Natural killer cell (primary cell): ENCODE measurements at regions not wholly inside any gene's neighbourhood (a gene's known extent, or its start where the extent isn't known, plus 50 kb on each side); places are given as distances from the start of the nearest gene placed in this dataset.

ENCODE experiments used
- ATAC-seq, 3 donors: fragments of 150-1000 bp in 2 of 3; fragments of 200-7000 bp in 1 of 3; cut with Tn5 transposase; 1 replicate in 1 of 3; 2 replicates in 2 of 3; pipeline ENCODE4 v1.10.0; 2021; ENCODE audit warnings: mild to moderate bottlenecking in 2 of 3, moderate library complexity in 2 of 3
- DNase-seq, 2 donors: peaks; one replicate each; pipeline versions ENCODE4 v3.0.0 to v3.0.0-alpha.2; 2013 to 2021; ENCODE audit warnings: mixed read lengths in 1 of 2
- H3K27ac ChIP-seq: one replicate; pipeline ENCODE4 v1.5.1; 2013; ENCODE audit warnings: mild to moderate bottlenecking, low read length
- H3K27me3 ChIP-seq: one replicate; pipeline ENCODE4 v1.6.1; 2013; ENCODE audit warnings: low read length; ENCODE audit not compliant: control insufficient read depth, insufficient read depth
- H3K36me3 ChIP-seq: one replicate; pipeline ENCODE4 v1.6.1; 2013; ENCODE audit warnings: low read length; ENCODE audit not compliant: control insufficient read depth, insufficient read depth
- H3K4me1 ChIP-seq: one replicate; pipeline ENCODE4 v1.6.1; 2013; ENCODE audit warnings: low read length; ENCODE audit not compliant: control insufficient read depth, insufficient read depth
- H3K4me3 ChIP-seq: one replicate; pipeline ENCODE4 v1.5.1; 2013; ENCODE audit warnings: low read length
- H3K9me3 ChIP-seq: one replicate; pipeline ENCODE4 v1.6.1; 2013; ENCODE audit warnings: low read length; ENCODE audit not compliant: control insufficient read depth, insufficient read depth
- H3K27ac Mint-ChIP-seq, 2 donors: one replicate each; pipeline ENCODE4 v1.8.0; 2022; ENCODE audit warnings: mild to moderate bottlenecking in 2 of 2, mixed read lengths in 2 of 2, moderate library complexity in 1 of 2
- H3K27me3 Mint-ChIP-seq, 2 donors: one replicate each; pipeline ENCODE4 v1.8.0; 2022; ENCODE audit warnings: low read depth in 2 of 2, mixed read lengths in 2 of 2
- H3K36me3 Mint-ChIP-seq: one replicate; pipeline ENCODE4 v1.8.0; 2022; ENCODE audit warnings: mixed read lengths
- H3K4me1 Mint-ChIP-seq, 2 donors: one replicate each; pipeline ENCODE4 v1.8.0; 2022; ENCODE audit warnings: mixed read lengths in 2 of 2
- H3K4me3 Mint-ChIP-seq: one replicate; pipeline ENCODE4 v1.8.0; 2022; ENCODE audit warnings: mild to moderate bottlenecking, moderate library complexity, mixed read lengths
- H3K9me3 Mint-ChIP-seq, 2 donors: one replicate each; pipeline ENCODE4 v1.8.0; 2022; ENCODE audit warnings: mixed read lengths in 2 of 2
- WGBS: methylation state at CpG from one replicate; pipeline ENCODE4 v1.1.7; 2013; ENCODE audit warnings: missing lambda C conversion rate; ENCODE audit not compliant: insufficient coverage; 5-methylcytosine and 5-hydroxymethylcytosine counted together
- intact Hi-C: fragments of 100-400 bp; cut with micrococcal nuclease; formaldehyde crosslinking; loops from one replicate; pipeline ENCODE4 v1.14.2; 2022
- TF ChIP-seq, protein P1 (sequence below): fragments of 200-600 bp; IDR thresholded peaks from one replicate; pipeline ENCODE4 v1.8.0; 2022; ENCODE audit warnings: antibody characterized with exemption

DNA sequence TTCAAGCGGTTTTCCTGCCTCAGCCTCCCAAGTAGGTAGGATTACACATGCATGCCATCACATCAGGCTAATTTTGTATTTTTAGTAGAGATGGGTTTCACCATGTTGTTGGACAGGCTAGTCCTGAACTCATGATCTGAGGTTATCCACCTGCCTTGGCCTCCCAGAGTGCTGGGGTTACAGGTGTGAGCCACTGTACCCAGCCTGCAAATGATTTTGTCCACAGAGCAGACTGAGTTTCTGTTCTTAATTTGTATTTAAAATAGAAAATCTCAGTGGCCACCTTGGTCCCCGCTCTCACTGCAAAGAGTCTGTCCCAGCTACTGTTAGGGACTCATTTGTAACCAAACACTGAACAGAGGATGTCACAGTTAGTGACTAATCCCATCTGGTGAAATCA, 415.7 kb upstream of the RBFOX1 start:
- no peaks in the 10 kb centered on the region for H3K27me3 Mint-ChIP-seq
- no peaks in the 10 kb centered on the region for H3K27me3 ChIP-seq
- H3K9me3 Mint-ChIP-seq = peaks cover 3 to 6% of the 10 kb centered on the region in 2 donors
- no peak for DNase-seq
- no peaks in the 10 kb centered on the region for H3K36me3 ChIP-seq
- H3K9me3 ChIP-seq = peaks cover 5% of the 10 kb centered on the region
- H3K27ac ChIP-seq = no peak overlapping the region
- no peaks in the 10 kb centered on the region for H3K4me1 Mint-ChIP-seq
- intact Hi-C loops = no loop called here
- no peaks in the 10 kb centered on the region for H3K4me1 ChIP-seq
- ATAC-seq = no peak
- WGBS = 94% methylated on average over 1 of the region's 2 CpGs
- H3K4me3 ChIP-seq = no peak overlapping the region
- no peaks in the 10 kb centered on the region for H3K36me3 Mint-ChIP-seq
- H3K4me3 Mint-ChIP-seq = no peak overlapping the region
- TF ChIP-seq, protein P1, sequence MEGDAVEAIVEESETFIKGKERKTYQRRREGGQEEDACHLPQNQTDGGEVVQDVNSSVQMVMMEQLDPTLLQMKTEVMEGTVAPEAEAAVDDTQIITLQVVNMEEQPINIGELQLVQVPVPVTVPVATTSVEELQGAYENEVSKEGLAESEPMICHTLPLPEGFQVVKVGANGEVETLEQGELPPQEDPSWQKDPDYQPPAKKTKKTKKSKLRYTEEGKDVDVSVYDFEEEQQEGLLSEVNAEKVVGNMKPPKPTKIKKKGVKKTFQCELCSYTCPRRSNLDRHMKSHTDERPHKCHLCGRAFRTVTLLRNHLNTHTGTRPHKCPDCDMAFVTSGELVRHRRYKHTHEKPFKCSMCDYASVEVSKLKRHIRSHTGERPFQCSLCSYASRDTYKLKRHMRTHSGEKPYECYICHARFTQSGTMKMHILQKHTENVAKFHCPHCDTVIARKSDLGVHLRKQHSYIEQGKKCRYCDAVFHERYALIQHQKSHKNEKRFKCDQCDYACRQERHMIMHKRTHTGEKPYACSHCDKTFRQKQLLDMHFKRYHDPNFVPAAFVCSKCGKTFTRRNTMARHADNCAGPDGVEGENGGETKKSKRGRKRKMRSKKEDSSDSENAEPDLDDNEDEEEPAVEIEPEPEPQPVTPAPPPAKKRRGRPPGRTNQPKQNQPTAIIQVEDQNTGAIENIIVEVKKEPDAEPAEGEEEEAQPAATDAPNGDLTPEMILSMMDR = no peak
- H3K27ac Mint-ChIP-seq = no peak overlapping the region

DNA sequence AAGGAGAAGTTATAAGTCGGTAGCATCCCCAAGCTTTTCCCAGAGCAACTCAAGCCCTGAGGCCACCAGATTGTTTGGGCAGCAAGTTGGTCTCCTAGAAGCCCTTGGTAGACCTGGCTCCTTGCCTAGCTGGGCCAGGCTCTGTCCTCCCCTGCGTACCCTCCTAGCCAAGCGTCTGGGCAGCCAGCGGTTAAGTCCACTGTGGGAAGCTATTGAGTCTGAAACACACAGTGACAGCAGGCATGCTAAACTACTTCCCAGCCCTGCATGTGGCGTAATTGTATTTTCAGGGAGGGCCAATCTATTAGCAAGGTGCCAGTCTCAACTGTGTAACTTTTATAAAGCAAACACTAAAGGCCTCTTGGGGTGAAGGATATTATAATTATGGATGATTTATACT, 419.1 kb upstream of the RBFOX1 start:
- Mint-ChIP-seq H3K9me3 (peaks cover 3% of the 10 kb centered on the region in 2 donors), H3K27me3 (no peaks in the 10 kb centered on the region), H3K36me3 (no peaks in the 10 kb centered on the region), H3K4me3 (no peak overlapping the region), H3K27ac (no peak overlapping the region), H3K4me1 (no peaks in the 10 kb centered on the region)
- Histone ChIP-seq H3K4me3 (no peak overlapping the region), H3K4me1 (no peaks in the 10 kb centered on the region), H3K9me3 (peaks cover 3% of the 10 kb centered on the region), H3K36me3 (no peaks in the 10 kb centered on the region), H3K27ac (no peak overlapping the region), H3K27me3 (no peaks in the 10 kb centered on the region)
- TF ChIP-seq, protein P1 = no peak
- 92% methylated on average over 5 of the region's 5 CpGs for WGBS
- DNase-seq (no peak), ATAC-seq (no peak)
- intact Hi-C loops = no loop called here

DNA sequence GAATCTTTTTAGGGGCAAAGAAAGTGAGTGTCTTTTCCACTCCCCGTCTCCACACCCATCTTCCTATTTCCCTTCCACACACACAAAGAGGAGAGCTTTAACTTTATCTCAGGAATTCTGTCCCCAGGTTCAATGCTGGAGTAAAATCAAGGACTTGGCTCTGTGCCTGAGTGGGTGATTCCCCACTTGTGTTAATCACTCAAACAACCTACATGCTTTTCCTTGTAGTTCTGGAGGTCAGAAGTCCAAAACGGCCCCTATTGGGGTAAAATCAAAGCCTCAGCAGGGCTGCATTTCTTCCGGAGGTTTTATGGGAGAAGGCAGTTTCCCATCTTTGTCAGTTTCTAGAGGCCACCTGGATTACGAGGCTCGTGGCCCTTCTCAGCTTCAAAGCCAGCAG, 422.3 kb upstream of the RBFOX1 start:
- Mint-ChIP-seq H3K4me3 (no peak overlapping the region), H3K9me3 (peaks cover 2 to 3% of the 10 kb centered on the region in 2 donors), H3K27me3 (no peaks in the 10 kb centered on the region), H3K27ac (no peak overlapping the region), H3K36me3 (no peaks in the 10 kb centered on the region), H3K4me1 (no peaks in the 10 kb centered on the region)
- 63% methylated on average over 5 of the region's 5 CpGs for WGBS
- Histone ChIP-seq H3K27me3 (no peaks in the 10 kb centered on the region), H3K27ac (no peak overlapping the region), H3K36me3 (no peaks in the 10 kb centered on the region), H3K9me3 (no peaks in the 10 kb centered on the region), H3K4me1 (no peaks in the 10 kb centered on the region), H3K4me3 (no peak overlapping the region)
- intact Hi-C loops = no loop called here
- DNase-seq (no peak), ATAC-seq (no peak)
- TF ChIP-seq, protein P1 = no peak

DNA sequence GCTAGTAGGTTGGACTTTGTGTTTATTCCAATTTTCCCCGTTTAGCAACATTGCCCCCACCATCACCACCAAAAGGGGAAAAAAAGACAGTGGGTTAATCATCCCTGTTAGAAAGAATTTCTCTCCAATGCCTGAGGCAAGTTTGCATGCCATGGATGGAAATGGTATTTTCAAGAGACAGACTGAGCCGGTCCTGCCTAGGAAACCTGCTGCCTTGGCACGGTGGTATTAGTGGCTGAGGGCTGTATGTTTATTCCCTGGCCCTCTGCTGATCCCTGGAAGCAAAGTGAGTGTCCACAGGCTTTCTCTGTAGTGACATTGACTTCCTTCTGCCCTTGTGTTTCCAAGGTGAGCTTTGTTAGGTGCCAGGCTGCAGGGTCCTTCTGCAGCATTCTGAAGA, 427.0 kb upstream of the RBFOX1 start:
- Mint-ChIP-seq H3K4me3 (no peak overlapping the region), H3K9me3 (peaks cover 2 to 4% of the 10 kb centered on the region in 2 donors), H3K4me1 (no peaks in the 10 kb centered on the region), H3K27ac (no peak overlapping the region), H3K36me3 (no peaks in the 10 kb centered on the region), H3K27me3 (no peaks in the 10 kb centered on the region)
- no peak for DNase-seq
- Histone ChIP-seq H3K4me1 (no peaks in the 10 kb centered on the region), H3K27ac (no peak overlapping the region), H3K9me3 (no peaks in the 10 kb centered on the region), H3K27me3 (no peaks in the 10 kb centered on the region), H3K4me3 (no peak overlapping the region), H3K36me3 (no peaks in the 10 kb centered on the region)
- TF ChIP-seq, protein P1 = no peak
- intact Hi-C loops = no loop called here
- no peak for ATAC-seq
- WGBS = 92% methylated on average over 2 of the region's 3 CpGs
